Breast epithelium (tissue), 4 donors: ENCODE measurements at regions not wholly inside any gene's neighbourhood (a gene's known extent, or its start where the extent isn't known, plus 50 kb on each side); places are given as distances from the start of the nearest gene placed in this dataset.

ENCODE experiments used
- DNase-seq, 2 donors: peaks; one replicate each; pipeline ENCODE4 v3.0.0-alpha.2; 2019; ENCODE audit warnings: low spot score in 2 of 2
- H3K27ac ChIP-seq, 2 donors: fragments of 200-600 bp; sonication (generic) in 1 of 2; one replicate each; pipeline ENCODE4 v1.5.1; 2016 to 2019; ENCODE audit warnings: mild to moderate bottlenecking in 1 of 2
- H3K27me3 ChIP-seq, 2 donors: fragments of 200-600 bp; sonication (generic) in 1 of 2; one replicate each; pipeline versions ENCODE4 v1.5.1 to v1.6.0; 2017 to 2019; ENCODE audit warnings: control low read depth in 1 of 2, mild to moderate bottlenecking in 1 of 2
- H3K36me3 ChIP-seq: fragments of 200-600 bp; one replicate; pipeline ENCODE4 v1.5.1; 2019
- H3K4me1 ChIP-seq, 2 donors: fragments of 200-600 bp; sonication (generic); one replicate each; pipeline ENCODE4 v1.5.1; 2016 to 2019; ENCODE audit warnings: control low read depth in 1 of 2
- H3K4me3 ChIP-seq, 3 donors: fragments of 200-600 bp; sonication (generic); 1 replicate in 2 of 3; 2 replicates in 1 of 3; pipeline ENCODE4 v1.5.1; 2016 to 2019; ENCODE audit warnings: mild to moderate bottlenecking in 3 of 3, moderate library complexity in 2 of 3
- H3K9me3 ChIP-seq, 2 donors: fragments of 200-600 bp; sonication (generic) in 1 of 2; one replicate each; pipeline ENCODE4 v1.5.1; 2016 to 2019; ENCODE audit warnings: control low read depth in 1 of 2
- CTCF ChIP-seq, 3 donors: fragments of 450-650 bp; IDR thresholded peaks; one replicate each; pipeline ENCODE4 v1.5.1; 2016 to 2017; ENCODE audit warnings: antibody characterized with exemption in 3 of 3, mild to moderate bottlenecking in 3 of 3, moderate library complexity in 3 of 3
- POLR2A ChIP-seq: fragments of 450-650 bp; IDR thresholded peaks from one replicate; pipeline ENCODE4 v1.6.1; 2016; ENCODE audit warnings: antibody characterized with exemption, mild to moderate bottlenecking, moderate library complexity
- POLR2AphosphoS5 ChIP-seq, 3 donors: sonication (generic); formaldehyde crosslinking; IDR thresholded peaks; one replicate each; pipeline ENCODE4 v1.6.1; 2017; ENCODE audit warnings: antibody characterized with exemption in 3 of 3
- intact Hi-C: fragments of 100-400 bp; cut with DNase I; formaldehyde crosslinking; loops from one replicate; pipeline ENCODE4 v1.15.1; 2023; ENCODE audit warnings: low total_unique reads

GRCh38 chr7:42395607-42396006 lies 158.6 kb upstream of the GLI3 start:
- Histone ChIP-seq H3K36me3 (no peaks in the 10 kb centered on the region), H3K4me1 (no peaks in the 10 kb centered on the region), H3K4me3 (no peak overlapping the region), H3K27ac (no peak overlapping the region), H3K27me3 (no peaks in the 10 kb centered on the region), H3K9me3 (no peaks in the 10 kb centered on the region)
- no peak for DNase-seq
- no peak for TF ChIP-seq POLR2AphosphoS5 (IDR thresholded peaks at IDR 0.05)
- TF ChIP-seq CTCF (IDR thresholded peaks at IDR 0.05) = no peak
- TF ChIP-seq POLR2A = no peak
- intact Hi-C loops = loop anchor here (5.0 kb wide), 1 partner anchor 423 kb away; no protein-coding TSS in a partner anchor

- H3K9me3 ChIP-seq = no peaks in the 10 kb centered on the region
- no peak for DNase-seq
- no peak overlapping the region for H3K27ac ChIP-seq
- H3K36me3 ChIP-seq = no peaks in the 10 kb centered on the region
- H3K27me3 ChIP-seq = no peaks in the 10 kb centered on the region
- no peak overlapping the region for H3K4me3 ChIP-seq
- no peak for TF ChIP-seq POLR2A
- no peak for TF ChIP-seq CTCF (IDR thresholded peaks at IDR 0.05)
- TF ChIP-seq POLR2AphosphoS5 (IDR thresholded peaks at IDR 0.05) = no peak
- intact Hi-C loops = no loop called here
- H3K4me1 ChIP-seq = no peaks in the 10 kb centered on the region
These were observed 155.8 kb upstream of the GLI3 start for GRCh38 chr7:42392826-42393225.

- intact Hi-C loops = no loop called here
- no peaks in the 10 kb centered on the region for H3K4me1 ChIP-seq
- H3K36me3 ChIP-seq = no peaks in the 10 kb centered on the region
- no peaks in the 10 kb centered on the region for H3K27me3 ChIP-seq
- no peak for DNase-seq
- H3K4me3 ChIP-seq = no peak overlapping the region
- no peak for TF ChIP-seq POLR2A
- TF ChIP-seq POLR2AphosphoS5 (IDR thresholded peaks at IDR 0.05) = no peak
- no peak for TF ChIP-seq CTCF (IDR thresholded peaks at IDR 0.05)
- no peak overlapping the region for H3K27ac ChIP-seq
- no peaks in the 10 kb centered on the region for H3K9me3 ChIP-seq
These were observed 152.7 kb upstream of the GLI3 start for GRCh38 chr7:42389697-42390096.

GRCh38 chr7:42385912-42386311 lies 148.9 kb upstream of the GLI3 start:
- TF ChIP-seq POLR2AphosphoS5 (IDR thresholded peaks at IDR 0.05) (no peak), CTCF (IDR thresholded peaks at IDR 0.05) (no peak), POLR2A (no peak)
- intact Hi-C loops = no loop called here
- Histone ChIP-seq H3K4me1 (no peaks in the 10 kb centered on the region), H3K4me3 (no peak overlapping the region), H3K9me3 (no peaks in the 10 kb centered on the region), H3K27me3 (no peaks in the 10 kb centered on the region), H3K36me3 (no peaks in the 10 kb centered on the region), H3K27ac (no peak overlapping the region)
- no peak for DNase-seq

- TF ChIP-seq CTCF (IDR thresholded peaks at IDR 0.05) (no peak), POLR2AphosphoS5 (IDR thresholded peaks at IDR 0.05) (no peak), POLR2A (no peak)
- H3K27ac ChIP-seq = no peak overlapping the region
- intact Hi-C loops = no loop called here
These were observed 144.2 kb upstream of the GLI3 start for GRCh38 chr7:42381161-42381560.

More at GRCh38 chr7:42381161-42381560, 144.2 kb upstream of the GLI3 start:
- Histone ChIP-seq H3K4me1 (no peaks in the 10 kb centered on the region), H3K36me3 (no peaks in the 10 kb centered on the region), H3K4me3 (no peak overlapping the region), H3K9me3 (no peaks in the 10 kb centered on the region), H3K27me3 (no peaks in the 10 kb centered on the region)
- DNase-seq = no peak
